ENCODE measurements at regions not wholly inside any gene's neighbourhood (a gene's known extent, or its start where the extent isn't known, plus 50 kb on each side); places are given as distances from the start of the nearest gene placed in this dataset.

DNA sequence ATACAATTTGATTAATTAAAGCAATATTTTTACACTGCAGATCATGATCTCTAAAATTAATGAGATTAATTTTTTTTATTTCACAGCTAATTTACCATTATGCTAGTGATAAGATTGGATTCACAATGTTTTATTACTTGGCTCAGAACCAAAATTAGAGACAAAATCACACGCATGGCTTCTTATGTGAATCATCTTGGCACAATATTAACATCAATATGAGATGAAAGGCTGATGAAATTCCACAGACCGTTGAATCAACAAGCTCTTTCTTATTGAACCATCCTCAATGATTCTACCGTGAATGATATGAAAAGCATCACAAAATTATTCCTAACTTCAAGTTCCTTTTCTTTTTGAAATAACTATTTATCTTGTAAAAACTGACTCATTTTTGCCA, 544.9 kb downstream of the KCNT2 start:
- Histone ChIP-seq H3K4me3 (no peak overlapping the region), H3K4me1 (peaks cover 15% of the 10 kb centered on the region; the same call in 2 of the 3 replicates), H3K27ac (peak overlapping the region in 1 of 2 experiments; percentile 53; a peak in 2 of 6 replicates), H3K4me2 (peak overlapping the region; percentile 25), H3K9me3 (no peaks in the 10 kb centered on the region)
- DNase-seq (ENCODE audit: low read depth in 1 of 2, low spot score in 1 of 2): peak in 1 of 2 experiments; percentile 40
- TF ChIP-seq, protein P1, sequence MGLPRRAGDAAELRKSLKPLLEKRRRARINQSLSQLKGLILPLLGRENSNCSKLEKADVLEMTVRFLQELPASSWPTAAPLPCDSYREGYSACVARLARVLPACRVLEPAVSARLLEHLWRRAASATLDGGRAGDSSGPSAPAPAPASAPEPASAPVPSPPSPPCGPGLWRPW (IDR thresholded peaks at IDR 0.05): no peak
- TF ChIP-seq NFE2L2 (conservative IDR thresholded peaks at IDR 0.05; ENCODE audit: low read length) (no peak), CEBPB (IDR thresholded peaks at IDR 0.05) (no peak), CBX8 (IDR thresholded peaks at IDR 0.05) (no peak), FOSL2 (IDR thresholded peaks at IDR 0.05) (peak; percentile 53; the same call in 1 of the 2 replicates), FOSL2 (CRISPR knock-in tag; IDR thresholded peaks at IDR 0.05) (peak; percentile 27; the same call in 1 of the 2 replicates), NPAS2 (CRISPR knock-in tag; IDR thresholded peaks at IDR 0.05; ENCODE audit: borderline replicate concordance) (no peak), JUNB (IDR thresholded peaks at IDR 0.05) (peak; percentile 59)
- TF ChIP-seq, protein P2, sequence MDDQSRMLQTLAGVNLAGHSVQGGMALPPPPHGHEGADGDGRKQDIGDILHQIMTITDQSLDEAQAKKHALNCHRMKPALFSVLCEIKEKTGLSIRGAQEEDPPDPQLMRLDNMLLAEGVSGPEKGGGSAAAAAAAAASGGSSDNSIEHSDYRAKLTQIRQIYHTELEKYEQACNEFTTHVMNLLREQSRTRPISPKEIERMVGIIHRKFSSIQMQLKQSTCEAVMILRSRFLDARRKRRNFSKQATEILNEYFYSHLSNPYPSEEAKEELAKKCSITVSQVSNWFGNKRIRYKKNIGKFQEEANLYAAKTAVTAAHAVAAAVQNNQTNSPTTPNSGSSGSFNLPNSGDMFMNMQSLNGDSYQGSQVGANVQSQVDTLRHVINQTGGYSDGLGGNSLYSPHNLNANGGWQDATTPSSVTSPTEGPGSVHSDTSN (IDR thresholded peaks at IDR 0.05): no peak
- WGBS (ENCODE audit: missing lambda C conversion rate): 3% methylated on average over 3 of the region's 3 CpGs
- FAIRE-seq: peak; percentile 39
- ChIA-PET POLR2A (no interaction called here), CTCF (no interaction called here)
- ATAC-seq: no peak

GRCh38 chr1:196060539-196060938, 547.7 kb downstream of the KCNT2 start:
- ATAC-seq (no peak), FAIRE-seq (no peak), DNase-seq (ENCODE audit: low read depth in 1 of 2, low spot score in 1 of 2) (no peak)
- TF ChIP-seq CHD4 (IDR thresholded peaks at IDR 0.05; ENCODE audit: borderline replicate concordance): no peak
- TF ChIP-seq EHF (CRISPR knock-in tag; IDR thresholded peaks at IDR 0.05): no peak
- TF ChIP-seq KDM1A (IDR thresholded peaks at IDR 0.05; ENCODE audit: low read depth): no peak
- no peak for TF ChIP-seq ZSCAN20 (CRISPR knock-in tag; IDR thresholded peaks at IDR 0.05)
- TF ChIP-seq RNF2 (IDR thresholded peaks at IDR 0.05; ENCODE audit: borderline replicate concordance, low read depth): no peak
- no peak for TF ChIP-seq MAFK (IDR thresholded peaks at IDR 0.05; ENCODE audit: partially characterized antibody)
- no peak for TF ChIP-seq EP300 (IDR thresholded peaks at IDR 0.05)
- no peak for TF ChIP-seq ZNF302 (CRISPR knock-in tag; IDR thresholded peaks at IDR 0.05)
- no peaks in the 10 kb centered on the region for H3K9me3 ChIP-seq
- H3K4me3 ChIP-seq: no peak overlapping the region
- no peak overlapping the region for H3K4me2 ChIP-seq
- no peak overlapping the region for H3K27ac ChIP-seq
- ChIA-PET POLR2A (no interaction called here), CTCF (no interaction called here)
- peaks cover 15% of the 10 kb centered on the region; the same call in 2 of the 3 replicates for H3K4me1 ChIP-seq

DNA sequence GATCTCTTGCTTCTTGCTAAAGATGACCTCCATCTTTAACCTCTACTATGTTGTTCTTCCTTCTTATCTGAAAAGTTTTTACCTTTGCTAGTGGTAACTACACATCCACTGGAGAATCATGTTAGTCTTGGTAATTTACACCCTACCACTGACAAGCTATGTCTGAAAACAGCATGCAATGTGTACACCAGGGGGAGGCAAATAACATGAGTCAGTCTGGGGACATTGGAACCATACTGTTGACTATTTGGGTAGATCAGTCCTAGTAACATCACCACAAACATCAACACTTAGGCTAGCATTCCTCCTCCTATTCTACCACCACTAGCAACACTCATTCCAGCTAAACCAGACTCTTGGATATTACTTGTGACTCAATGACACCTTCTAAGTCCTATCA, 549.0 kb downstream of the KCNT2 start:
- Histone ChIP-seq H3K4me2 (no peak overlapping the region), H3K4me1 (peaks cover 12% of the 10 kb centered on the region; the same call in 2 of the 3 replicates), H3K27ac (no peak overlapping the region), H3K4me3 (no peak overlapping the region), H3K9me3 (no peaks in the 10 kb centered on the region)
- POLR2A ChIA-PET: no interaction called here
- no peak for ATAC-seq
- CTCF ChIA-PET: no interaction called here
- TF ChIP-seq RARB (CRISPR knock-in tag; IDR thresholded peaks at IDR 0.05) (no peak), POLR2A (IDR thresholded peaks at IDR 0.05; ENCODE audit: low read length) (no peak), CTCF (IDR thresholded peaks at IDR 0.05) (no peak), JUN (IDR thresholded peaks at IDR 0.05) (no peak), TP53 (CRISPR knock-in tag; IDR thresholded peaks at IDR 0.05) (no peak), BHLHE40 (IDR thresholded peaks at IDR 0.05; ENCODE audit: low read depth, low read length) (no peak), HOXA7 (CRISPR knock-in tag; IDR thresholded peaks at IDR 0.05) (no peak), MYC (IDR thresholded peaks at IDR 0.05; ENCODE audit: borderline replicate concordance, low read length) (no peak), ELK1 (IDR thresholded peaks at IDR 0.05; ENCODE audit: low read depth, low read length) (no peak), KDM1A (IDR thresholded peaks at IDR 0.05; ENCODE audit: low read depth) (no peak)
- DNase-seq (ENCODE audit: low read depth in 1 of 2, low spot score in 1 of 2): peak in 1 of 2 experiments; percentile 19
- FAIRE-seq: no peak

Data from A549 (cell line).